ENCODE measurements at regions not wholly inside any gene's neighbourhood (a gene's known extent, or its start where the extent isn't known, plus 50 kb on each side); places are given as distances from the start of the nearest gene placed in this dataset.

DNA sequence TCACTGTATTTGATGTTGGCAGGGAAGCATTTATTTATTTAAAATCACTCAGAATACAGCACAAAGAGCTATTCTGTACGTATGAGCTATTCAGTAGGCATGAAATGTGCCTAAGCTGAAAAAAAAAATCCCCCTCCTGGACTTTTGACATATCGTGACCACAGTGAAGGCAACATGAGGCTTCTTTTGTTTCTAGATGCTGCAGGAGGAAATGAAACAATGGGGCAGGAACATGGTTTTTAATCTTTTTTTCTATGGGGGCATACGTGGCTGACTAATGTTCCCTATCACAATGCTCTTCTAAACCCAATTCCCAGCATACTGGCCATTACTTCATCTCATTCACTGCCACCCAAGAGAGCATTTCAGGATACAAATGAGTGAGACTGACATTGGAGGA lies 191.0 kb upstream of the PMFBP1 start:
- TF ChIP-seq, protein P1, sequence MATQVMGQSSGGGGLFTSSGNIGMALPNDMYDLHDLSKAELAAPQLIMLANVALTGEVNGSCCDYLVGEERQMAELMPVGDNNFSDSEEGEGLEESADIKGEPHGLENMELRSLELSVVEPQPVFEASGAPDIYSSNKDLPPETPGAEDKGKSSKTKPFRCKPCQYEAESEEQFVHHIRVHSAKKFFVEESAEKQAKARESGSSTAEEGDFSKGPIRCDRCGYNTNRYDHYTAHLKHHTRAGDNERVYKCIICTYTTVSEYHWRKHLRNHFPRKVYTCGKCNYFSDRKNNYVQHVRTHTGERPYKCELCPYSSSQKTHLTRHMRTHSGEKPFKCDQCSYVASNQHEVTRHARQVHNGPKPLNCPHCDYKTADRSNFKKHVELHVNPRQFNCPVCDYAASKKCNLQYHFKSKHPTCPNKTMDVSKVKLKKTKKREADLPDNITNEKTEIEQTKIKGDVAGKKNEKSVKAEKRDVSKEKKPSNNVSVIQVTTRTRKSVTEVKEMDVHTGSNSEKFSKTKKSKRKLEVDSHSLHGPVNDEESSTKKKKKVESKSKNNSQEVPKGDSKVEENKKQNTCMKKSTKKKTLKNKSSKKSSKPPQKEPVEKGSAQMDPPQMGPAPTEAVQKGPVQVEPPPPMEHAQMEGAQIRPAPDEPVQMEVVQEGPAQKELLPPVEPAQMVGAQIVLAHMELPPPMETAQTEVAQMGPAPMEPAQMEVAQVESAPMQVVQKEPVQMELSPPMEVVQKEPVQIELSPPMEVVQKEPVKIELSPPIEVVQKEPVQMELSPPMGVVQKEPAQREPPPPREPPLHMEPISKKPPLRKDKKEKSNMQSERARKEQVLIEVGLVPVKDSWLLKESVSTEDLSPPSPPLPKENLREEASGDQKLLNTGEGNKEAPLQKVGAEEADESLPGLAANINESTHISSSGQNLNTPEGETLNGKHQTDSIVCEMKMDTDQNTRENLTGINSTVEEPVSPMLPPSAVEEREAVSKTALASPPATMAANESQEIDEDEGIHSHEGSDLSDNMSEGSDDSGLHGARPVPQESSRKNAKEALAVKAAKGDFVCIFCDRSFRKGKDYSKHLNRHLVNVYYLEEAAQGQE (IDR thresholded peaks at IDR 0.05; ENCODE audit: low read depth): no peak
- no peak for TF ChIP-seq RAD21 (IDR thresholded peaks at IDR 0.05; ENCODE audit: low read depth)
- no peak for TF ChIP-seq EP300 (IDR thresholded peaks at IDR 0.05; ENCODE audit: borderline replicate concordance)
- TF ChIP-seq CEBPB (IDR thresholded peaks at IDR 0.05): no peak
- TF ChIP-seq ZBTB7A (IDR thresholded peaks at IDR 0.05; ENCODE audit: low read depth): no peak
- no peak for TF ChIP-seq EGR1 (IDR thresholded peaks at IDR 0.05)
- TF ChIP-seq, protein P2, sequence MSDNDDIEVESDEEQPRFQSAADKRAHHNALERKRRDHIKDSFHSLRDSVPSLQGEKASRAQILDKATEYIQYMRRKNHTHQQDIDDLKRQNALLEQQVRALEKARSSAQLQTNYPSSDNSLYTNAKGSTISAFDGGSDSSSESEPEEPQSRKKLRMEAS (IDR thresholded peaks at IDR 0.05): no peak
- no peak for TF ChIP-seq TAF1 (IDR thresholded peaks at IDR 0.05; ENCODE audit: low read depth)
